Dendritic cell treated with granulocyte-macrophage colony-stimulating factor and Interleukin-4, amounts not matched to agents 40 ng/mL and 50 ng/mL, for 4 days (primary cell): ENCODE measurements at regions not wholly inside any gene's neighbourhood (a gene's known extent, or its start where the extent isn't known, plus 50 kb on each side); places are given as distances from the start of the nearest gene placed in this dataset.

Experiments
- H3K27ac Mint-ChIP-seq: one replicate; pipeline ENCODE4 v1.8.0; 2022; ENCODE audit warnings: mild to moderate bottlenecking, mixed read lengths
- H3K27me3 Mint-ChIP-seq: one replicate; pipeline ENCODE4 v1.8.0; 2022; ENCODE audit warnings: mild to moderate bottlenecking, mixed read lengths
- H3K36me3 Mint-ChIP-seq: one replicate; pipeline ENCODE4 v1.8.0; 2022; ENCODE audit warnings: low read depth, mixed read lengths
- H3K4me1 Mint-ChIP-seq: one replicate; pipeline ENCODE4 v1.8.0; 2022; ENCODE audit warnings: low read depth, mixed read lengths
- H3K4me3 Mint-ChIP-seq: one replicate; pipeline ENCODE4 v1.8.0; 2022; ENCODE audit warnings: mild to moderate bottlenecking, moderate library complexity, mixed read lengths
- H3K9me3 Mint-ChIP-seq: one replicate; pipeline ENCODE4 v1.8.0; 2022; ENCODE audit warnings: mixed read lengths
- intact Hi-C: fragments of 100-400 bp; cut with micrococcal nuclease; formaldehyde crosslinking; loops from one replicate; pipeline ENCODE4 v1.15.0; 2022

- intact Hi-C loops, result no loop called here
- Mint-ChIP-seq H3K36me3 (no peaks in the 10 kb centered on the region), H3K9me3 (no peaks in the 10 kb centered on the region), H3K27ac (no peak overlapping the region), H3K4me3 (no peak overlapping the region), H3K4me1 (peaks cover 5% of the 10 kb centered on the region), H3K27me3 (no peaks in the 10 kb centered on the region)
Measured at GRCh38 chr10:107415446-107415845, 250.9 kb upstream of the SORCS1 start.

DNA sequence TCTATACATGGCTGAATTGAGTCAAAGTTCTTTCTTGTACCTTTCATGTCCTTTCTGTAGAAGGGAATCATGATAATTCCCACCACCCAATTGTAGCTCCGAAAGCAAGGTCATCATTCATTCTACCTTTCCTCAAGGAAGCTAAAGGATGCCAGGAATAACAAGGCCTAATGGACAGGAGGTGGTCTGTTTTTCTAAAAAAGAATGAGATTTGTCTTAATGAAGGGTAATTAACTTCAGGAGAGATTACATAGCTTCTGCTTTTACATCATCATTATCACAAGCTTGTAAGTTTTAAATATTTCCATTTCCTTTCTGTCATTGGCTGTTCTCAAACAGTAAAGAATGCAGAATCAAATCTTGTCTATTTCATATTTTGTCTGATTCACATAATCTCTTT is 249.5 kb upstream of the SORCS1 start:
- intact Hi-C loops, result no loop called here
- H3K36me3 Mint-ChIP-seq, result no peaks in the 10 kb centered on the region
- H3K27me3 Mint-ChIP-seq, result no peaks in the 10 kb centered on the region
- no peak overlapping the region for H3K4me3 Mint-ChIP-seq
- no peaks in the 10 kb centered on the region for H3K9me3 Mint-ChIP-seq
- peaks cover 5% of the 10 kb centered on the region for H3K4me1 Mint-ChIP-seq
- H3K27ac Mint-ChIP-seq, result no peak overlapping the region

DNA sequence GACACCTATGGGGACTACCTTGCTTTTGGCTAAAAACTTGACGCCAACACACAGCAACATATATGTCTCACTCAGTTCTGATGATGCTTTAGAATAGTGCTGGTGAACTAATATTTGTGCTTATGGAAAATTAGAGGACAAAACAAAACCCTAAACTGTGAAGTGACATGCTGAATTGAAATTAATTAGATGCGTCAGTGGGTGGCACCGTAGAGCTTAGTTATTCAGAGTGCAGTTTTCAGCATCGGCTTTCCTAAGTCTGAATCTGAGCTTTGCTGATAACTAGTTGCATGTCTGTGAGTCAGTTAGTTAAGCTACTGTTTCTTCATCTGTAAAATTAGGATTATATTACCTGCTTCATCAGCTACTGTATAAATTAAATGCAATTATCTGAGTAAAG is 245.0 kb upstream of the SORCS1 start:
- intact Hi-C loops, result loop anchor here (1.0 kb wide), 1 partner anchor 406 kb away; no protein-coding TSS in a partner anchor
- Mint-ChIP-seq H3K27ac (no peak overlapping the region), H3K36me3 (no peaks in the 10 kb centered on the region), H3K4me3 (no peak overlapping the region), H3K4me1 (no peaks in the 10 kb centered on the region), H3K9me3 (no peaks in the 10 kb centered on the region), H3K27me3 (no peaks in the 10 kb centered on the region)

GRCh38 chr10:107398115-107398514 is 233.6 kb upstream of the SORCS1 start:
- Mint-ChIP-seq H3K9me3 (no peaks in the 10 kb centered on the region), H3K4me3 (no peak overlapping the region), H3K4me1 (no peaks in the 10 kb centered on the region), H3K27me3 (no peaks in the 10 kb centered on the region), H3K36me3 (no peaks in the 10 kb centered on the region), H3K27ac (no peak overlapping the region)
- intact Hi-C loops, result no loop called here

GRCh38 chr10:107391901-107392300 is 227.4 kb upstream of the SORCS1 start:
- no peak overlapping the region for H3K4me3 Mint-ChIP-seq
- intact Hi-C loops, result no loop called here
- no peaks in the 10 kb centered on the region for H3K4me1 Mint-ChIP-seq
- no peaks in the 10 kb centered on the region for H3K9me3 Mint-ChIP-seq
- no peak overlapping the region for H3K27ac Mint-ChIP-seq
- no peaks in the 10 kb centered on the region for H3K36me3 Mint-ChIP-seq
- H3K27me3 Mint-ChIP-seq, result no peaks in the 10 kb centered on the region

DNA sequence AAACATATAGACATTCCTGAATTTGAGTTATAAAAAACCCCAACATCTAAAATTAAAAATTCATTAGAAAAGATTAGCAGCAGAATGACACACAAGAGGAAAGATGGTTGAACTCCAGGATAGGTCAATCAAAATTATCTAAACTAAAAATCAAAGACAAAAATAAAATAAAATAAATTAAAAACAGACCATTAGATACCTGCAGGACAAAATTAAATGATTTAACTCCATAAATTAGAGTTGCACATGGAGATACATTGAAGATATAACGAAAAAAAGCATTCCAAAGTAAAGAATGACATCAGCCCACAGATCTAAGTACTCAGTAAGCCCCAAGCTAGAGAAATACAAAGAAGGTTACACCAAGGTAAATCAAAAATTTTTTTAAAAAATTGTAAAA is 226.1 kb upstream of the SORCS1 start:
- Mint-ChIP-seq H3K4me3 (no peak overlapping the region), H3K27ac (no peak overlapping the region), H3K36me3 (no peaks in the 10 kb centered on the region), H3K27me3 (no peaks in the 10 kb centered on the region), H3K9me3 (no peaks in the 10 kb centered on the region), H3K4me1 (no peaks in the 10 kb centered on the region)
- intact Hi-C loops, result no loop called here

GRCh38 chr10:107383357-107383756 is 218.9 kb upstream of the SORCS1 start:
- intact Hi-C loops, result no loop called here
- no peaks in the 10 kb centered on the region for H3K27me3 Mint-ChIP-seq
- H3K27ac Mint-ChIP-seq, result no peak overlapping the region
- no peaks in the 10 kb centered on the region for H3K9me3 Mint-ChIP-seq
- no peaks in the 10 kb centered on the region for H3K36me3 Mint-ChIP-seq
- no peaks in the 10 kb centered on the region for H3K4me1 Mint-ChIP-seq
- H3K4me3 Mint-ChIP-seq, result no peak overlapping the region

DNA sequence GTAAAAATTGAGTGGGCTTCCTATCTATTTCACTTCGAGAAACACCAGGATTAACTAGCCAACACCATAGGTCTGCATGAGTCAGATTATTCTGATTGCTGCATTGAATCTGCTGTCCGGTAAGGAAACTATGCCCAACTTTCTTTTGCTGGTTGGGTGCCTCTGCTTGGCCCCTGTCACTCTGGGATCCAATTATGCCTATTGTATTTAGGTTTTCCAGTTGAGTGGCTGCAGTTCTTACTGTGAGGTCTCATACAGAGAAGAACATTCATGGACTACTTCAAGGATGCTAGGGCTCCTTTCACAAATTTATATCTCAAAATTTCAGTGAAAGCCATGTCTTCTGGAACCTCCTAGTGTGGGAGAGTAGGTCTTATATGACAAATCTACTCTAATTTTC is 215.1 kb upstream of the SORCS1 start:
- H3K4me3 Mint-ChIP-seq, result no peak overlapping the region
- H3K27me3 Mint-ChIP-seq, result no peaks in the 10 kb centered on the region
- no peaks in the 10 kb centered on the region for H3K36me3 Mint-ChIP-seq
- intact Hi-C loops, result no loop called here
- no peak overlapping the region for H3K27ac Mint-ChIP-seq
- H3K9me3 Mint-ChIP-seq, result no peaks in the 10 kb centered on the region
- no peaks in the 10 kb centered on the region for H3K4me1 Mint-ChIP-seq

- no peaks in the 10 kb centered on the region for H3K27me3 Mint-ChIP-seq
- no peak overlapping the region for H3K27ac Mint-ChIP-seq
- H3K4me3 Mint-ChIP-seq, result no peak overlapping the region
- H3K36me3 Mint-ChIP-seq, result no peaks in the 10 kb centered on the region
- no peaks in the 10 kb centered on the region for H3K9me3 Mint-ChIP-seq
- no peaks in the 10 kb centered on the region for H3K4me1 Mint-ChIP-seq
- intact Hi-C loops, result no loop called here
Measured at GRCh38 chr10:107371801-107372200, 207.3 kb upstream of the SORCS1 start.

DNA sequence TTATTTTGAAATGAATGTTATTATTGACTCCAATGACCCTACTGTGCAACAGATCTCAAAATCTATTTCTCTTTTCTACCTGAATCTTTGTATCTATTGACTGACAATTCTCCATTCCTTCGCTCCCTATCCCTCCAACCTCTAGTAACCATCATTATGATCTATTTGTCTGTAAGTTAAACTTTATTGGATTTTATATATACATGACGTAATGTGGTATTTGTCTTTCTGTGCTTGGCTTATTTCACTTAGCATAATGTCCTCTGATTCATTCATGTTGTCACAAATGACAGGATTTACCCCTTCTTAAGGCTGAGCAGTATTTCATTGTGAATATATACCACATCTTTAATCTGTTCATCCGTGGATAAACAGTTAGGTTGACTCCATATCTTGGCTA is 200.4 kb upstream of the SORCS1 start:
- Mint-ChIP-seq H3K4me3 (no peak overlapping the region), H3K4me1 (no peaks in the 10 kb centered on the region), H3K9me3 (no peaks in the 10 kb centered on the region), H3K27ac (no peak overlapping the region), H3K27me3 (no peaks in the 10 kb centered on the region), H3K36me3 (no peaks in the 10 kb centered on the region)
- intact Hi-C loops, result no loop called here

- H3K9me3 Mint-ChIP-seq, result no peaks in the 10 kb centered on the region
- no peaks in the 10 kb centered on the region for H3K36me3 Mint-ChIP-seq
- intact Hi-C loops, result no loop called here
- no peak overlapping the region for H3K4me3 Mint-ChIP-seq
- H3K4me1 Mint-ChIP-seq, result no peaks in the 10 kb centered on the region
- no peak overlapping the region for H3K27ac Mint-ChIP-seq
- no peaks in the 10 kb centered on the region for H3K27me3 Mint-ChIP-seq
Measured at GRCh38 chr10:107362306-107362705, 197.8 kb upstream of the SORCS1 start.

- intact Hi-C loops, result no loop called here
- Mint-ChIP-seq H3K4me1 (no peaks in the 10 kb centered on the region), H3K27ac (no peak overlapping the region), H3K4me3 (no peak overlapping the region), H3K9me3 (no peaks in the 10 kb centered on the region), H3K27me3 (no peaks in the 10 kb centered on the region), H3K36me3 (no peaks in the 10 kb centered on the region)
Measured at GRCh38 chr10:107357033-107357432, 192.5 kb upstream of the SORCS1 start.

- intact Hi-C loops, result no loop called here
- no peaks in the 10 kb centered on the region for H3K36me3 Mint-ChIP-seq
- no peaks in the 10 kb centered on the region for H3K9me3 Mint-ChIP-seq
- no peak overlapping the region for H3K4me3 Mint-ChIP-seq
- no peaks in the 10 kb centered on the region for H3K4me1 Mint-ChIP-seq
- H3K27ac Mint-ChIP-seq, result no peak overlapping the region
- H3K27me3 Mint-ChIP-seq, result no peaks in the 10 kb centered on the region
Measured at GRCh38 chr10:107356396-107356795, 191.9 kb upstream of the SORCS1 start.

DNA sequence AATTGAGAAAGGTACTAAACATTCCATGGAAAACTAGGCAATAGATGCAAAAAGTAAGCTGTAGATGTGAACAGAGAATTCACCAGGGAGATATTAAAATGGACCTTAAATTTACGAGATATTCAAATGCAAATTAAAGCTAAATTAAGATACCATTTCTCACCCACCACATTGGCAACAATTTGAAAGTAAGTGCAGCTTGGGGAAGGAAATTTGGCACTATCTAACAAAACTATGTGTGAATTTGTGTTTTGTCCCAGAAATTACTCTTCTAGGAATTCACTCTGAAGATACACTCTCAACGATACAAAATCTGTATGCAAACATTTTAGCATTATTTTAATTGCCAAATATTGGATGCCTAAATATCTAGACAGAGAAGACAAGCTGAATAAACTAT is 178.2 kb upstream of the SORCS1 start:
- intact Hi-C loops, result no loop called here
- H3K27me3 Mint-ChIP-seq, result no peaks in the 10 kb centered on the region

GRCh38 chr10:107341281-107341680 is 176.8 kb upstream of the SORCS1 start:
- no peak overlapping the region for H3K27ac Mint-ChIP-seq
- no peaks in the 10 kb centered on the region for H3K4me1 Mint-ChIP-seq
- H3K36me3 Mint-ChIP-seq, result no peaks in the 10 kb centered on the region
- H3K4me3 Mint-ChIP-seq, result no peak overlapping the region
- H3K27me3 Mint-ChIP-seq, result no peaks in the 10 kb centered on the region
- H3K9me3 Mint-ChIP-seq, result peaks cover 17% of the 10 kb centered on the region
- intact Hi-C loops, result no loop called here

More for the DNA sequence above, 178.2 kb upstream of the SORCS1 start:
- H3K4me1 Mint-ChIP-seq, result no peaks in the 10 kb centered on the region
- H3K36me3 Mint-ChIP-seq, result no peaks in the 10 kb centered on the region
- no peak overlapping the region for H3K4me3 Mint-ChIP-seq
- H3K27ac Mint-ChIP-seq, result no peak overlapping the region
- peaks cover 18% of the 10 kb centered on the region for H3K9me3 Mint-ChIP-seq
